Endodermal cell (in vitro differentiated cells): ENCODE measurements at regions not wholly inside any gene's neighbourhood (a gene's known extent, or its start where the extent isn't known, plus 50 kb on each side); places are given as distances from the start of the nearest gene placed in this dataset.

Experiments used
- DNase-seq: peaks from one replicate; pipeline ENCODE4 v3.0.0-alpha.2; 2017
- H3K27ac ChIP-seq: 2 replicates; pipeline ENCODE4 v1.5.1; 2013; ENCODE audit warnings: mild to moderate bottlenecking, low read depth, low read length, moderate library complexity
- H3K27me3 ChIP-seq: 2 replicates; pipeline ENCODE4 v1.6.1; 2013; ENCODE audit warnings: mild to moderate bottlenecking, low read length, moderate library complexity; ENCODE audit not compliant: insufficient read depth, control insufficient read depth, poor library complexity, severe bottlenecking
- H3K36me3 ChIP-seq: 2 replicates; pipeline ENCODE4 v1.7.0; 2013; ENCODE audit warnings: mild to moderate bottlenecking, low read length, moderate library complexity; ENCODE audit not compliant: control insufficient read depth, insufficient read depth
- H3K4me1 ChIP-seq: one replicate; pipeline ENCODE4 v1.7.0; 2013; ENCODE audit warnings: low read length; ENCODE audit not compliant: control insufficient read depth, insufficient read depth
- H3K4me3 ChIP-seq: 2 replicates; pipeline ENCODE4 v1.5.1; 2013; ENCODE audit warnings: mild to moderate bottlenecking, low read length, moderate library complexity
- H3K9ac ChIP-seq: 2 replicates; pipeline ENCODE4 v1.6.1; 2013; ENCODE audit warnings: mild to moderate bottlenecking, low read length, moderate library complexity; ENCODE audit not compliant: poor library complexity, severe bottlenecking; ENCODE audit errors: extremely low read depth
- H3K9me3 ChIP-seq: 2 replicates; pipeline ENCODE4 v1.6.1; 2013; ENCODE audit warnings: mild to moderate bottlenecking, low read length, moderate library complexity; ENCODE audit not compliant: control insufficient read depth
- H3K27ac Mint-ChIP-seq: 2 replicates; pipeline ENCODE4 v1.8.0; 2020; ENCODE audit warnings: mixed read lengths
- H3K27me3 Mint-ChIP-seq: 2 replicates; pipeline ENCODE4 v1.8.0; 2021; ENCODE audit warnings: mild to moderate bottlenecking, mixed read lengths; ENCODE audit not compliant: insufficient read depth
- H3K36me3 Mint-ChIP-seq: 2 replicates; pipeline ENCODE4 v1.8.0; 2020; ENCODE audit warnings: low read depth, mixed read lengths
- H3K4me1 Mint-ChIP-seq: 2 replicates; pipeline ENCODE4 v1.8.0; 2020; ENCODE audit warnings: mixed read lengths
- H3K4me3 Mint-ChIP-seq: 2 replicates; pipeline ENCODE4 v1.8.0; 2020; ENCODE audit warnings: mild to moderate bottlenecking, moderate library complexity, mixed read lengths
- H3K9me3 Mint-ChIP-seq: 2 replicates; pipeline ENCODE4 v1.8.0; 2020; ENCODE audit warnings: mild to moderate bottlenecking, mixed read lengths
- CTCF ChIP-seq: fragments of 200-600 bp; sonication (generic); conservative IDR thresholded peaks from 2 replicates; pipeline ENCODE4 v1.5.0; 2021; ENCODE audit warnings: antibody characterized with exemption, mild to moderate bottlenecking
- WGBS, 2 experiments: methylation state at CpG; one replicate each; pipeline versions ENCODE4 v1.1.5 to v1.1.7; 2013; ENCODE audit warnings: missing lambda C conversion rate in 2 of 2, mixed read lengths in 1 of 2; ENCODE audit not compliant: insufficient coverage in 1 of 2, insufficient read length in 1 of 2; 5-methylcytosine and 5-hydroxymethylcytosine counted together

- Mint-ChIP-seq H3K27ac (no peak overlapping the region), H3K36me3 (no peaks in the 10 kb centered on the region), H3K9me3 (no peaks in the 10 kb centered on the region), H3K27me3 (peaks cover 12% of the 10 kb centered on the region), H3K4me3 (no peak overlapping the region), H3K4me1 (peaks cover 29% of the 10 kb centered on the region)
- no peak overlapping the region for H3K27ac ChIP-seq
- no peak overlapping the region for H3K4me3 ChIP-seq
- H3K27me3 ChIP-seq: no peaks in the 10 kb centered on the region
- no peaks in the 10 kb centered on the region for H3K9me3 ChIP-seq
- no peak for TF ChIP-seq CTCF
- H3K36me3 ChIP-seq: no peaks in the 10 kb centered on the region
- no peaks in the 10 kb centered on the region for H3K4me1 ChIP-seq
- DNase-seq: no peak
- no peak overlapping the region for H3K9ac ChIP-seq
- 83 to 92% methylated on average over 1 of the region's 1 CpG for WGBS, 2 experiments
Observed at GRCh38 chr6:148612043-148612442, 134.8 kb upstream of the UST start.

- H3K36me3 Mint-ChIP-seq: no peaks in the 10 kb centered on the region
- DNase-seq: no peak
- Histone ChIP-seq H3K4me3 (no peak overlapping the region), H3K27ac (no peak overlapping the region), H3K9ac (no peak overlapping the region), H3K9me3 (no peaks in the 10 kb centered on the region), H3K27me3 (no peaks in the 10 kb centered on the region), H3K36me3 (no peaks in the 10 kb centered on the region), H3K4me1 (no peaks in the 10 kb centered on the region)
- WGBS, 2 experiments: 95 to 96% methylated on average over 3 of the region's 3 CpGs
- peaks cover 14% of the 10 kb centered on the region for H3K27me3 Mint-ChIP-seq
- no peak for TF ChIP-seq CTCF
- no peak overlapping the region for H3K27ac Mint-ChIP-seq
- no peaks in the 10 kb centered on the region for H3K9me3 Mint-ChIP-seq
- peaks cover 35% of the 10 kb centered on the region for H3K4me1 Mint-ChIP-seq
- H3K4me3 Mint-ChIP-seq: no peak overlapping the region
Observed at GRCh38 chr6:148614602-148615001, 132.2 kb upstream of the UST start.

GRCh38 chr6:148616841-148617240 is 130.0 kb upstream of the UST start:
- Mint-ChIP-seq H3K4me3 (no peak overlapping the region), H3K27ac (no peak overlapping the region), H3K27me3 (peaks cover 18% of the 10 kb centered on the region), H3K9me3 (no peaks in the 10 kb centered on the region), H3K36me3 (no peaks in the 10 kb centered on the region), H3K4me1 (peaks cover 14% of the 10 kb centered on the region)
- Histone ChIP-seq H3K27ac (no peak overlapping the region), H3K4me1 (no peaks in the 10 kb centered on the region), H3K4me3 (no peak overlapping the region), H3K9ac (no peak overlapping the region), H3K27me3 (no peaks in the 10 kb centered on the region), H3K36me3 (no peaks in the 10 kb centered on the region), H3K9me3 (no peaks in the 10 kb centered on the region)
- 91 to 100% methylated on average over 2 to 3 of the region's 3 CpGs for WGBS, 2 experiments
- no peak for TF ChIP-seq CTCF
- DNase-seq: no peak
